ENCODE measurements at regions not wholly inside any gene's neighbourhood (a gene's known extent, or its start where the extent isn't known, plus 50 kb on each side); places are given as distances from the start of the nearest gene placed in this dataset.

GRCh38 chr3:161671141-161671540 is 174.5 kb downstream of the OTOL1 start:
- Histone ChIP-seq H3K4me3 (ENCODE audit: low read depth, low read length, poor library complexity, severe bottlenecking) (no peak overlapping the region), H3K27ac (ENCODE audit: low read depth, low read length, poor library complexity, severe bottlenecking) (no peak overlapping the region), H3K36me3 (ENCODE audit: insufficient read depth, low read length, poor library complexity, severe bottlenecking) (no peaks in the 10 kb centered on the region), H3K4me1 (ENCODE audit: insufficient read depth, low read length, poor library complexity, severe bottlenecking) (no peaks in the 10 kb centered on the region), H3K9me3 (ENCODE audit: low read depth, low read length, poor library complexity, severe bottlenecking) (peaks cover 9% of the 10 kb centered on the region), H3K27me3 (replicated peaks; ENCODE audit: insufficient read depth, low read depth, low read length, poor library complexity) (no peaks in the 10 kb centered on the region)
- BruUV-seq (replicated peaks) = no TSS peak
- intact Hi-C loops (cut with micrococcal nuclease; ENCODE audit: unreplicated experiment) = no loop called here
- TF ChIP-seq EZH2 (IDR thresholded peaks at IDR 0.05; ENCODE audit: borderline replicate concordance, low read depth, low read length, poor library complexity, severe bottlenecking) = no peak
- TF ChIP-seq CTCF (conservative IDR thresholded peaks at IDR 0.05; ENCODE audit: low read depth, low read length) = no peak
- DNase-seq (ENCODE audit: low spot score) = no peak
- CTCF ChIA-PET = no interaction called here
- POLR2A ChIA-PET (ENCODE audit: low non-redundant PET) = no interaction called here

- H3K4me1 ChIP-seq (ENCODE audit: insufficient read depth, low read length, poor library complexity, severe bottlenecking) = no peaks in the 10 kb centered on the region
- no peak for DNase-seq (ENCODE audit: low spot score)
- no peak overlapping the region for H3K27ac ChIP-seq (ENCODE audit: low read depth, low read length, poor library complexity, severe bottlenecking)
- H3K36me3 ChIP-seq (ENCODE audit: insufficient read depth, low read length, poor library complexity, severe bottlenecking) = no peaks in the 10 kb centered on the region
- peaks cover 9% of the 10 kb centered on the region for H3K9me3 ChIP-seq (ENCODE audit: low read depth, low read length, poor library complexity, severe bottlenecking)
- TF ChIP-seq EZH2 (IDR thresholded peaks at IDR 0.05; ENCODE audit: borderline replicate concordance, low read depth, low read length, poor library complexity, severe bottlenecking) (no peak), CTCF (conservative IDR thresholded peaks at IDR 0.05; ENCODE audit: low read depth, low read length) (no peak)
- intact Hi-C loops (cut with micrococcal nuclease; ENCODE audit: unreplicated experiment) = no loop called here
- POLR2A ChIA-PET (ENCODE audit: low non-redundant PET) = no interaction called here
- no peak overlapping the region for H3K4me3 ChIP-seq (ENCODE audit: low read depth, low read length, poor library complexity, severe bottlenecking)
- BruUV-seq (replicated peaks) = no TSS peak
- CTCF ChIA-PET = no interaction called here
- no peaks in the 10 kb centered on the region for H3K27me3 ChIP-seq (replicated peaks; ENCODE audit: insufficient read depth, low read depth, low read length, poor library complexity)
Measured at GRCh38 chr3:161672478-161672877, 175.9 kb downstream of the OTOL1 start.

DNA sequence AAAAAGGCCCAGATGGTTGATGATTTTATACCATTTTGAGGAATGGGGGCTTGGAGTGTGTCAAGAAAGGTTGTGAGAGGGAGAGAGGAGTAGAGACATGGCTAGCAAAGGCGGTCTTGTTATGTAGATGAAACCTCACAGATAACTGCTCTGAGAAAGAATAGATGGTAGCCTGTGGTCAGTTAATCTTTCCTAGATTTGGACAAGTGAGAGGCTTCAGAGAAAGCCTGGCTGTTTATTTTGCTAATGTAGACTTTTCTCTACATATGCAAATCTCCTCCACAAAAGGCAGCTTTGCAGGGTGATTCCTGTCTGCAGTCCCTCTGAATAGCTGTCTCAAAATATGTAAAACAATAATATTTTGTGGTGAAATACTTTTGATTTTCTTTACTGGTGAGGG is 177.3 kb downstream of the OTOL1 start:
- TF ChIP-seq EZH2 (IDR thresholded peaks at IDR 0.05; ENCODE audit: borderline replicate concordance, low read depth, low read length, poor library complexity, severe bottlenecking) = no peak
- TF ChIP-seq CTCF (conservative IDR thresholded peaks at IDR 0.05; ENCODE audit: low read depth, low read length) = no peak
- DNase-seq (ENCODE audit: low spot score) = no peak
- H3K27ac ChIP-seq (ENCODE audit: low read depth, low read length, poor library complexity, severe bottlenecking) = no peak overlapping the region
- H3K36me3 ChIP-seq (ENCODE audit: insufficient read depth, low read length, poor library complexity, severe bottlenecking) = no peaks in the 10 kb centered on the region
- no peaks in the 10 kb centered on the region for H3K4me1 ChIP-seq (ENCODE audit: insufficient read depth, low read length, poor library complexity, severe bottlenecking)
- no TSS peak for BruUV-seq (replicated peaks)
- intact Hi-C loops (cut with micrococcal nuclease; ENCODE audit: unreplicated experiment) = no loop called here
- H3K27me3 ChIP-seq (replicated peaks; ENCODE audit: insufficient read depth, low read depth, low read length, poor library complexity) = no peaks in the 10 kb centered on the region
- ChIA-PET CTCF (no interaction called here), POLR2A (ENCODE audit: low non-redundant PET) (no interaction called here)
- no peak overlapping the region for H3K4me3 ChIP-seq (ENCODE audit: low read depth, low read length, poor library complexity, severe bottlenecking)
- peaks cover 9% of the 10 kb centered on the region for H3K9me3 ChIP-seq (ENCODE audit: low read depth, low read length, poor library complexity, severe bottlenecking)

All from A673 (cell line).